Gastroesophageal sphincter (tissue), 4 donors: ENCODE measurements at regions not wholly inside any gene's neighbourhood (a gene's known extent, or its start where the extent isn't known, plus 50 kb on each side); places are given as distances from the start of the nearest gene placed in this dataset.

Source experiments
- ATAC-seq: fragments of 150-250 bp; one replicate; pipeline ENCODE4 v1.9.1; 2016; ENCODE audit warnings: mild to moderate bottlenecking, moderate library complexity
- H3K27ac ChIP-seq, 4 donors: fragments of 200-600 bp; sonication (generic) in 3 of 4; 1 replicate in 3 of 4; 2 replicates in 1 of 4; pipeline ENCODE4 v1.5.1; 2016 to 2019
- H3K27me3 ChIP-seq: fragments of 200-600 bp; sonication (generic); one replicate; pipeline ENCODE4 v1.5.1; 2019
- H3K36me3 ChIP-seq, 2 donors: fragments of 200-600 bp; sonication (generic); one replicate each; pipeline ENCODE4 v1.5.1; 2019; ENCODE audit warnings: control low read depth in 1 of 2
- H3K4me1 ChIP-seq, 3 donors: fragments of 200-600 bp; sonication (generic); 1 replicate in 2 of 3; 2 replicates in 1 of 3; pipeline ENCODE4 v1.5.1; 2016 to 2019; ENCODE audit warnings: control low read depth in 2 of 3
- H3K4me3 ChIP-seq, 2 donors: fragments of 200-600 bp; sonication (generic); one replicate each; pipeline ENCODE4 v1.5.1; 2019; ENCODE audit warnings: mild to moderate bottlenecking in 1 of 2, moderate library complexity in 1 of 2
- H3K9me3 ChIP-seq, 3 donors: fragments of 200-600 bp; sonication (generic); one replicate each; pipeline ENCODE4 v1.5.1; 2017 to 2019; ENCODE audit warnings: control low read depth in 2 of 3
- CTCF ChIP-seq, 4 experiments: fragments of 200-600 bp in 2 of 4; fragments of 450-650 bp in 2 of 4; sonication (generic) in 1 of 4; IDR thresholded peaks; one replicate each; pipeline ENCODE4 v1.5.1; 2017 to 2019; ENCODE audit warnings: antibody characterized with exemption in 4 of 4, mild to moderate bottlenecking in 2 of 4, moderate library complexity in 2 of 4
- EP300 ChIP-seq: sonication (generic); formaldehyde crosslinking; IDR thresholded peaks from one replicate; pipeline ENCODE4 v1.6.1; 2017; ENCODE audit warnings: antibody characterized with exemption, mild to moderate bottlenecking
- POLR2A ChIP-seq, 2 donors: fragments of 450-650 bp; IDR thresholded peaks; one replicate each; pipeline ENCODE4 v1.6.1; 2017; ENCODE audit warnings: antibody characterized with exemption in 2 of 2, mild to moderate bottlenecking in 2 of 2, moderate library complexity in 1 of 2
- POLR2AphosphoS5 ChIP-seq: sonication (generic); formaldehyde crosslinking; IDR thresholded peaks from one replicate; pipeline ENCODE4 v1.6.1; 2017; ENCODE audit warnings: antibody characterized with exemption
- WGBS, 2 donors: methylation state at CpG; one replicate each; pipeline ENCODE4 v1.1.5; 2018; ENCODE audit warnings: low coverage in 1 of 2; 5-methylcytosine and 5-hydroxymethylcytosine counted together

- no peak overlapping the region for H3K27ac ChIP-seq
- 56 to 69% methylated on average over 3 of the region's 3 CpGs for WGBS, 2 donors
- no peaks in the 10 kb centered on the region for H3K36me3 ChIP-seq
- TF ChIP-seq CTCF (IDR thresholded peaks at IDR 0.05) (no peak), POLR2A (IDR thresholded peaks at IDR 0.05) (no peak), EP300 (no peak), POLR2AphosphoS5 (no peak)
- ATAC-seq: no peak
- no peaks in the 10 kb centered on the region for H3K27me3 ChIP-seq
- H3K4me1 ChIP-seq: no peaks in the 10 kb centered on the region
- H3K9me3 ChIP-seq: no peaks in the 10 kb centered on the region
- H3K4me3 ChIP-seq: no peak overlapping the region
Observed at GRCh38 chr4:179634862-179635261, 2192.6 kb upstream of the AGA start.

- ATAC-seq: no peak
- H3K27me3 ChIP-seq: no peaks in the 10 kb centered on the region
- no peaks in the 10 kb centered on the region for H3K4me1 ChIP-seq
- no peak overlapping the region for H3K4me3 ChIP-seq
- TF ChIP-seq CTCF (IDR thresholded peaks at IDR 0.05): no peak
- TF ChIP-seq EP300: no peak
- TF ChIP-seq POLR2A (IDR thresholded peaks at IDR 0.05): no peak
- TF ChIP-seq POLR2AphosphoS5: no peak
- H3K27ac ChIP-seq: no peak overlapping the region
- peaks cover 0 to 7% (median 0%) of the 10 kb centered on the region in 3 donors for H3K9me3 ChIP-seq
- no peaks in the 10 kb centered on the region for H3K36me3 ChIP-seq
Observed at GRCh38 chr4:179662522-179662921, 2220.3 kb upstream of the AGA start.

GRCh38 chr4:179663641-179664429 lies 2221.6 kb upstream of the AGA start:
- H3K4me1 ChIP-seq: no peaks in the 10 kb centered on the region
- no peaks in the 10 kb centered on the region for H3K27me3 ChIP-seq
- peak; percentile 25 for ATAC-seq
- TF ChIP-seq POLR2AphosphoS5 (no peak), POLR2A (IDR thresholded peaks at IDR 0.05) (no peak), EP300 (no peak), CTCF (IDR thresholded peaks at IDR 0.05) (no peak)
- 87 to 91% methylated on average over 5 of the region's 6 CpGs for WGBS, 2 donors
- H3K4me3 ChIP-seq: no peak overlapping the region
- H3K9me3 ChIP-seq: peaks cover 0 to 7% (median 0%) of the 10 kb centered on the region in 3 donors
- no peak overlapping the region for H3K27ac ChIP-seq
- no peaks in the 10 kb centered on the region for H3K36me3 ChIP-seq

GRCh38 chr4:179664430-179665027 lies 2222.3 kb upstream of the AGA start:
- ATAC-seq: no peak
- no peaks in the 10 kb centered on the region for H3K36me3 ChIP-seq
- H3K4me3 ChIP-seq: no peak overlapping the region
- H3K27ac ChIP-seq: no peak overlapping the region
- H3K9me3 ChIP-seq: peaks cover 0 to 7% (median 0%) of the 10 kb centered on the region in 3 donors
- no peaks in the 10 kb centered on the region for H3K27me3 ChIP-seq
- H3K4me1 ChIP-seq: no peaks in the 10 kb centered on the region
- whole genome bisulfite sequencing, 2 donors: 69 to 81% methylated on average over 5 to 8 of the region's 9 CpGs
- no peak for TF ChIP-seq CTCF (IDR thresholded peaks at IDR 0.05)
- no peak for TF ChIP-seq POLR2A (IDR thresholded peaks at IDR 0.05)

- TF ChIP-seq POLR2A (IDR thresholded peaks at IDR 0.05) (no peak), POLR2AphosphoS5 (no peak), EP300 (no peak), CTCF (IDR thresholded peaks at IDR 0.05) (no peak)
- ATAC-seq: no peak
- no peak overlapping the region for H3K27ac ChIP-seq
- no peaks in the 10 kb centered on the region for H3K4me1 ChIP-seq
- H3K9me3 ChIP-seq: no peaks in the 10 kb centered on the region
- H3K27me3 ChIP-seq: no peaks in the 10 kb centered on the region
- WGBS, 2 donors: 59 to 61% methylated on average over 3 of the region's 3 CpGs
- no peaks in the 10 kb centered on the region for H3K36me3 ChIP-seq
- H3K4me3 ChIP-seq: no peak overlapping the region
Observed at GRCh38 chr4:179666226-179666625, 2224.0 kb upstream of the AGA start.
